ENCODE measurements at regions not wholly inside any gene's neighbourhood (a gene's known extent, or its start where the extent isn't known, plus 50 kb on each side); places are given as distances from the start of the nearest gene placed in this dataset.

DNA sequence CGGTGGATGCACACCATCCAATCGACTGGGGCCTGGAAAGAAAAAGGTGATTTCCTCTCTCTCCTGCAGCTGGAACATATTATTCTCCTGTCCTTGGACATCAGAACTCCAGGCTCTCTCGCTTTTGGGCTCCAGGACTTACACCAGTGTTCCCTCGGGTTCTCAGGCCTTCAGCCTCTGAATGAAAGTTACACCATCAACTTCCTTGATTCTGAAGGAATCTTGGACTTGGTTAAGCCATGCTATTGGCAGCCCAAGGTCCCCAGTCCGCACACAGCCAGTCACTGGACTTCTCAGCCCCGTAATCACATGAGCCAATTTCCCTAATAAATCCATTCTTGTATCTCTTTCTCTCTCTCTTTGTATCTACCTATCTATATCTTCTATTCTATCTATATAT lies 418.9 kb downstream of the IRS1 start:
- no peak for DNase-seq (ENCODE audit: low spot score)
- no peaks in the 10 kb centered on the region for H3K36me3 Mint-ChIP-seq (ENCODE audit: low read depth)
- no peak overlapping the region for H3K4me3 Mint-ChIP-seq
- H3K27me3 Mint-ChIP-seq (ENCODE audit: low read depth): peaks cover 2% of the 10 kb centered on the region
- H3K27ac Mint-ChIP-seq: no peak overlapping the region
- H3K4me1 Mint-ChIP-seq (ENCODE audit: low read depth): no peaks in the 10 kb centered on the region
- no peaks in the 10 kb centered on the region for H3K9me3 Mint-ChIP-seq

DNA sequence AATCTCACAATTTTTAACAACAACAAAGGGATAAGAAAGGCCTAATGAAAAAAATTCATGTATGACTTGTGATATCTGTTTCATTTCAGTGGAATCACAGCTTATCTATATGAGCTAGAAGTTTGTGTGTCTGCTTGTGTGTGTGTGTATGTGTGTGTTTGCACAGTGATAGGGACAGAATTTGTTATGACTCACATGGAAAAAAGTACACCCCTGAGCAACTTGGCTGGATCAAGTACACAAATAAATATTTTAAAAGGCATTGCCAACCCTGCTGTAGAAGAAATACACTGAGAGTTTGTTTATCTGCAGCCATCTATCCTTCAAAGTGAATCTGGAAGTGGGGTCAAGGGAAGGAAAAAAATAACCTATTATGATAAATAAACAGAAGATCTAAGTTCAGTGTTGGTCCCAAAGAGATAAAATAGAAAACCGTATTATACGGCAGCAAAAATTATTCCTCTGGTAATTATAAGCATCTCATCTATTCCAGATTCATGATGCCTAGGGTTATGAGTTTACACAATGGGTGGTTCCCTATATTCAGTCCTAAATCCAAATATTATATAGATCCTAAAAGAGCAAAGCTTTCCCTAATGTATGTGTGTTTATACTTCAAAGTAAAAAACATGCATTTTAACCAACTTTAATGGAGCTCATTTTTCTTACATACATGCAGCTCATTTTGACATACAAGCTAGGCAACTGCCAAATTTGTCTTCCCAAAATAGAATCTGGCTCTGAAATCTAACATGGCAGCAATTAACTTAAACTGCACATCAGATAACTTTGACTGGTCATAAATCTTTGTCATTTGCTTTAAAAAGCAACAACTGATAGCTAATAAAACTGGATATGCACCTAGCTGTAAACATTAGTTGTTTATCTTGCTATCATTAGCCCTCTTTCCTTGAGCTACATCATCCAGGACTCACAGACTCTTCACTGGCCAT lies 420.6 kb downstream of the IRS1 start:
- no peak for DNase-seq (ENCODE audit: low spot score)
- no peak overlapping the region for H3K27ac Mint-ChIP-seq
- no peaks in the 10 kb centered on the region for H3K4me1 Mint-ChIP-seq (ENCODE audit: low read depth)
- H3K36me3 Mint-ChIP-seq (ENCODE audit: low read depth): no peaks in the 10 kb centered on the region
- H3K9me3 Mint-ChIP-seq: no peaks in the 10 kb centered on the region
- H3K4me3 Mint-ChIP-seq: no peak overlapping the region
- no peaks in the 10 kb centered on the region for H3K27me3 Mint-ChIP-seq (ENCODE audit: low read depth)

DNA sequence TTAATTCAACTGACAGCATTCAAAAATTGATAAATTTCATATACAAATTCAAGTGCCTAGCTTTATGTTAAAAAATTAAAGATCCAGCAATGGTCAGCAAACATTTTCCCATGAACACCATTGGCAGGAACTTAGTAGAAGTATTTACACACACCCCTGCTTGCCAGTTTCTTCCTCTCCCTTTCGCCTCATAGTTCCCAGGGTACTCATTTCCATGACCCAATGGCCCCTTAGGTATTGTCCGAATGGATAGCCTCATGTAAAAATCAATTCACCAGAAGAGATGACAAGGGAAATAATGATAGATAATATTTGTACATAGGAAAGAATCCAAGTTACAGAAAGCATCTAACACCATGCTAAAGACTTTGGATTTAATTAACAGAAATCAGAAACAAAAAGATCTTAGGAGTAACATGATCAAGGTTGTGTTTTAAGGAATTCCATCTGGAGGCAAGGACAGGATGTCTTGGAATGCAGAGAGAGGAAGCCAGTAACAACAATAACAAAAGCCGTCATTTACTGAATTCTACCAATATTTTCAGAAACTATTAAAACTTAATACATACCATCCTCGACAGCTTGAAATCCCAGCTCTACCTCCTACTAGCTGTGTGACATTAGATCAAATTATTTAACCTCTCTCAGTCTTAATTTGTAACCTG lies 423.0 kb downstream of the IRS1 start:
- no peak overlapping the region for H3K27ac Mint-ChIP-seq
- H3K4me3 Mint-ChIP-seq: no peak overlapping the region
- H3K27me3 Mint-ChIP-seq (ENCODE audit: low read depth): no peaks in the 10 kb centered on the region
- no peak for DNase-seq (ENCODE audit: low spot score)
- no peaks in the 10 kb centered on the region for H3K9me3 Mint-ChIP-seq
- no peaks in the 10 kb centered on the region for H3K36me3 Mint-ChIP-seq (ENCODE audit: low read depth)
- H3K4me1 Mint-ChIP-seq (ENCODE audit: low read depth): no peaks in the 10 kb centered on the region

DNA sequence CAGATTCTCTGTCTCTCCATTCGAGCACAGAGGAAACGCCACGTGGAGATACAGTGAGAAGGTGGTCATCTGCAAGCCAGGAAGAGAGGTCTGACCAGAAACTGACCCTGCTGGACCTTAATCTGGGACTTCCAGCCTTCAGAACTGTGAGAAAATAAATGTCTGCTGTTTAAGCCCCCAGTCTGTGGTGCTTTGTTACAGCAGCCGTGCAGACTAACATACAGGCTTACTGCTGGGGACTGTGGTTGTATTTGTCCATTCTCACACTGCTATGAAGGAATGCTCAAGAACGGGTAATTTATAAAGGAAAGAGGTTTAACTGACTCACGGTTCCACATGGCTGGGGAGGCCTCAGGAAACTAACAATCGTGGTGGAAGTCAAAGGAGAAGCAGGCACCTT lies 432.7 kb downstream of the IRS1 start:
- Mint-ChIP-seq H3K4me1 (ENCODE audit: low read depth) (no peaks in the 10 kb centered on the region), H3K36me3 (ENCODE audit: low read depth) (no peaks in the 10 kb centered on the region), H3K9me3 (no peaks in the 10 kb centered on the region), H3K27ac (no peak overlapping the region), H3K4me3 (no peak overlapping the region), H3K27me3 (ENCODE audit: low read depth) (peaks cover 2% of the 10 kb centered on the region)
- DNase-seq (ENCODE audit: low spot score): no peak

DNA sequence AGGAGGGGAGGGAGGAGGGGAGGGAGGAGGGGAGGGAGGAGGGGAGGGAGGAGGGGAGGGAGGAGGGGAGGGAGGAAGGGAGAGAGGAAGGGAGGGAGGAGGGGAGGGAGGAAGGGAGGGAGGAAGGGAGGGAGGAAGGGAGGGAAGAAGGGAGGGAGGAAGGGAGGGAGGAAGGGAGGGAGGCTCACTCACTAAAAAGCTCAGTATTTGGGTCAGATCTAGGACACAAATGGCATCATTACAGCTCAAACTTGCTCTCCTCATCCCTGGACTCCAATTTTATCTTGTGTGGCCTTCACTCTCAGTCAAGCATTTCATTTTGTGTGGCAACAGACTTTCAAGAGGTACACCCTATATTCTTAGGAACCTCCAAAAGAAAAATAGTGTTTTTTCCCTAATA lies 435.4 kb downstream of the IRS1 start:
- H3K4me1 Mint-ChIP-seq (ENCODE audit: low read depth): no peaks in the 10 kb centered on the region
- H3K27ac Mint-ChIP-seq: no peak overlapping the region
- no peaks in the 10 kb centered on the region for H3K36me3 Mint-ChIP-seq (ENCODE audit: low read depth)
- no peak for DNase-seq (ENCODE audit: low spot score)
- H3K4me3 Mint-ChIP-seq: no peak overlapping the region
- H3K27me3 Mint-ChIP-seq (ENCODE audit: low read depth): peaks cover 2% of the 10 kb centered on the region
- no peaks in the 10 kb centered on the region for H3K9me3 Mint-ChIP-seq

DNA sequence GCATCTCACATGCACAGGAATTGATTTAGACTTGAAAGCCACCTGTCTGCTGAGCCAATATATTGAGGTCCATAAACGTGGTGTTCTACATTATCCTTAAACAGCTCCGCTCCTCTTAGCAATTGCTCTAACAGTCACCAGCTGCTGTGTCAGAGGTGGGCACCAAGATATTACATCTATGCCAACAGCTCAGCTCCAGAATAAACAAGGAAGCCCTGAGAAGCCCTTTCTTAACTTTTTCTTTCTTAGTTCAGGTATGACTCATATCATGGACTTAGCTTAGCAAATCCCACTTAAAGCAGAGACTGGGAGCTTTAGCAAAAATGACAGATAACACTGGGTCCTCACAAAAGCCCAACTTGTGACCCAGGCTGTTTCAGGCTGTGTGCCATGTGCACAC lies 436.6 kb downstream of the IRS1 start:
- H3K4me1 Mint-ChIP-seq (ENCODE audit: low read depth): no peaks in the 10 kb centered on the region
- peaks cover 2% of the 10 kb centered on the region for H3K27me3 Mint-ChIP-seq (ENCODE audit: low read depth)
- no peaks in the 10 kb centered on the region for H3K9me3 Mint-ChIP-seq
- DNase-seq (ENCODE audit: low spot score): no peak
- no peak overlapping the region for H3K4me3 Mint-ChIP-seq
- H3K36me3 Mint-ChIP-seq (ENCODE audit: low read depth): no peaks in the 10 kb centered on the region
- H3K27ac Mint-ChIP-seq: no peak overlapping the region

DNA sequence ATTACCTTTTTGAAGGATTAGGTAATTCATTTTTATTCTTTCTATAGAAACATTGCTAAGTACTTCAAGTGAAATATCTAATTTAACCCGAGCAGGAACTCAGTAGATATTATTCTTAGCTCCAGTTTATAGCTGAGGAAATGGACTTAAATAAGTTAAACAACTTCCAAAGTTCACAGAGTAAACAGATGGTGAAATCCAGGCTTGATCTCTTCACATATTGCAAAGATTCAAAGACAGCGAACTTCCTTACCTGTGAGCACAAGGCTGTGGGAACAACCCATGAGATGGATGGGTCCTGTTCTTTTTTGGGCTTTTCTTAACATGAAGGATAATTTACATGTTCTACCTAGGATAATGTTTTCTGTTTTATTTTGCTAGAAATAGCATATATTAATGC lies 439.0 kb downstream of the IRS1 start:
- Mint-ChIP-seq H3K27me3 (ENCODE audit: low read depth) (peaks cover 2% of the 10 kb centered on the region), H3K9me3 (no peaks in the 10 kb centered on the region), H3K4me3 (no peak overlapping the region), H3K4me1 (ENCODE audit: low read depth) (no peaks in the 10 kb centered on the region), H3K36me3 (ENCODE audit: low read depth) (no peaks in the 10 kb centered on the region), H3K27ac (no peak overlapping the region)
- DNase-seq (ENCODE audit: low spot score): no peak

DNA sequence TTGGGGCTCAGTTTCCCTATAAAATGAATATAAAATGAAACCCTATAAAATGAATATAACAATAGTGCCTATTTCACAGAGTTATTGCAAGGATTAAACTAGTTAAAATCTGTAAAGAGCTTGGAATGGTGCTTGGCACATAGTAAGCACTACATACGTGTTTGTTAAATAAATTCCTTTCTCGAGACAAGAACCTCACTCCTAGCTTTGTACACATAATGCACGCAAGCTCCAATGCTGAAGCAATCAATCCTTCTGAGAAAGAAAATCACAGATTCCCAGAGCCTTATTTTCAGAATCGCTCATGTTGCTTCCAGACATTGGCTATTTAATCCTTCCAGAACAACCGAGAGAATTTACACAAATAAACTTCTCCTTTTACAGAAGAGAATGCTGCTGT lies 440.9 kb downstream of the IRS1 start:
- H3K27ac Mint-ChIP-seq: no peak overlapping the region
- no peak for DNase-seq (ENCODE audit: low spot score)
- no peaks in the 10 kb centered on the region for H3K9me3 Mint-ChIP-seq
- no peaks in the 10 kb centered on the region for H3K36me3 Mint-ChIP-seq (ENCODE audit: low read depth)
- no peaks in the 10 kb centered on the region for H3K4me1 Mint-ChIP-seq (ENCODE audit: low read depth)
- H3K4me3 Mint-ChIP-seq: no peak overlapping the region
- H3K27me3 Mint-ChIP-seq (ENCODE audit: low read depth): no peaks in the 10 kb centered on the region

DNA sequence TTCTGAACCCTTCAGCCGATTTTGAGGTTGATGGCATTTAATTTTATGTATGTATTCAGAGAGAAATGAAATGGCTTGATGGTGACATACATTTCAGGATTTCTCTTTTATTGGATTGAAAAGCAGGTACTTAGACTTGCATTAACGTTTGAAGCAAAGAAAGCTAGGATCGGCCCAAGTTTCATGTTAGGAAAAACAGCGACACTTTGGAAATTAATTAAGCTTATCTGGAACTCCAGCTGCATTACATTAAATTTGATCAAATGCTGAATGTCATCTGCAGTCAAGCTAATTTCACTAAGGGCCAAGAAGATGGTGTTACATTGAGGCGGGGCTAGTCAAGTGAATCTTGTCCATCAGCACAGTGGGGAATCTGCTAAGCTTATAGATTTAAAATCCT lies 441.8 kb downstream of the IRS1 start:
- Mint-ChIP-seq H3K9me3 (no peaks in the 10 kb centered on the region), H3K36me3 (ENCODE audit: low read depth) (no peaks in the 10 kb centered on the region), H3K27ac (no peak overlapping the region), H3K27me3 (ENCODE audit: low read depth) (no peaks in the 10 kb centered on the region), H3K4me3 (no peak overlapping the region), H3K4me1 (ENCODE audit: low read depth) (no peaks in the 10 kb centered on the region)
- no peak for DNase-seq (ENCODE audit: low spot score)

DNA sequence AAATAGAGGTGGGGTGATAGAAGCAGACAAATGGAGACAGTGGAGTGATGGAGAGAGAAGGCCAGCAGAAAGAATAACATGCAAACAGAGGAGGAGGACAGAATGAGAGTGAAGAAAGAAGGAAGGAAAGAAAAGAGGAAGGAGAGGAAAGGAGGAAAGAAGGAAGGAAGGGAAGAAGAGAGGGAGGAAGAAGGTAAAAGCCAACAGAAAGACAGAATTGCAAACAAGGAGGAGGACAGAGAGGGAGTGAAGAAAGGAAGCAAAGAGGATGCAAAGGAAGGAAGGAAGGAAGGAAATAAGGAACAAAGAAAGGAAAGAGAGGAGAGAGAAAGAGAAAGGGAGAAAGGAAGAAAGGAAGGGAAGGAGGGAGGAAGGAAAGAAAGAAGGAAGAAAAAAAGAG lies 444.0 kb downstream of the IRS1 start:
- no peak for DNase-seq (ENCODE audit: low spot score)
- H3K4me1 Mint-ChIP-seq (ENCODE audit: low read depth): no peaks in the 10 kb centered on the region

DNA sequence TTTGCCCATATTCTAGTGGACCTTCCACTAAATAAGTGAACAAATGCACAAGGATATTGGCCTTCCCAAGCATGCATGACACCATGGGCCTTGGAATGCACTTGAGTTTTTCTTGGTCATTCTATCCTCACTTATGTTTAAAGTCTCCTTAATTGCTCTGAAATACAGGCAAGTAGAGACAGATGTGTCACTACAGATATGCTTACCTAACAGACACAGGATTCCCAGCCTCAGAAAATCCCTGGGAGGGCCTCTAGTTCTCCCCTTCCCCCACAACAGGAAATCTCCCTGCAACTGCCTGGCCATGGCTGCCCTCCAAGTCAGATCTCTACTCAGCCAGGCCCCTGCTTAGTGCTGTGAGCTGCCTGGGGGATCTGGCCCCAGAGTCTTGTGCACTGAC lies 445.2 kb downstream of the IRS1 start:
- no peak for DNase-seq (ENCODE audit: low spot score)

More for the DNA sequence above, 444.0 kb downstream of the IRS1 start:
- Mint-ChIP-seq H3K4me3 (no peak overlapping the region), H3K27ac (no peak overlapping the region), H3K36me3 (ENCODE audit: low read depth) (no peaks in the 10 kb centered on the region), H3K27me3 (ENCODE audit: low read depth) (no peaks in the 10 kb centered on the region), H3K9me3 (no peaks in the 10 kb centered on the region)

DNA sequence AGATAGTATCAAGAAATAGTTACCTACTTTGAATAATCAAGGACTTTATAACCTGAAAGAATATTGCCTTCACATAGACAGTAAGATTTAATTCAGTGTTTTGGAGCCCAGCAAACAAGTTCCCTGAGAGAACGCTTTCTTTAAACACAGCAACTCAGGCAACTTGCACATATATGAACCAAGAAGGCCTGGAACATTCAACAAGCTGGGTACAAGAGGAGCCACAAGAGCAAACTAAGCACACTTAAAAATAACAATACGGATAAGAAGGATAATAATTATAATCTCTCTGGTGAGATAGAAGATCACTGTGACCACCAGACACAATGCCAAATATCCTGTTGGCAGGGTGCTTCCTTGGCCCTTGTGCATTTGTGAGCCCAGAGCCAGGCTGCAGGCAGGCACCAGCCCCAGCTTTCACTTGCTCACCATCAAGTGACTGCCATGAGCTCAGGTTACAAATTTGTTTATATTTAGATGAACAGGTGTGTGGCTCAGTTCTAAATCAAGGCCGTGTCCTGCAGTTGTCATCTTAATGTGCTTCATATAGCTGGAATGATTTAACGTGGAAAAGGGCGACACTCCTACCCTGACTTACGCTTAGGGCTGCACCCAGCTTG lies 446.6 kb downstream of the IRS1 start:
- no peaks in the 10 kb centered on the region for H3K4me1 Mint-ChIP-seq (ENCODE audit: low read depth)
- DNase-seq (ENCODE audit: low spot score): no peak
- no peaks in the 10 kb centered on the region for H3K9me3 Mint-ChIP-seq
- H3K27ac Mint-ChIP-seq: no peak overlapping the region
- no peaks in the 10 kb centered on the region for H3K36me3 Mint-ChIP-seq (ENCODE audit: low read depth)
- no peaks in the 10 kb centered on the region for H3K27me3 Mint-ChIP-seq (ENCODE audit: low read depth)
- H3K4me3 Mint-ChIP-seq: no peak overlapping the region

More for the DNA sequence above, 445.2 kb downstream of the IRS1 start:
- H3K36me3 Mint-ChIP-seq (ENCODE audit: low read depth): no peaks in the 10 kb centered on the region
- H3K4me3 Mint-ChIP-seq: no peak overlapping the region
- no peaks in the 10 kb centered on the region for H3K4me1 Mint-ChIP-seq (ENCODE audit: low read depth)
- H3K27ac Mint-ChIP-seq: no peak overlapping the region
- no peaks in the 10 kb centered on the region for H3K9me3 Mint-ChIP-seq
- no peaks in the 10 kb centered on the region for H3K27me3 Mint-ChIP-seq (ENCODE audit: low read depth)

DNA sequence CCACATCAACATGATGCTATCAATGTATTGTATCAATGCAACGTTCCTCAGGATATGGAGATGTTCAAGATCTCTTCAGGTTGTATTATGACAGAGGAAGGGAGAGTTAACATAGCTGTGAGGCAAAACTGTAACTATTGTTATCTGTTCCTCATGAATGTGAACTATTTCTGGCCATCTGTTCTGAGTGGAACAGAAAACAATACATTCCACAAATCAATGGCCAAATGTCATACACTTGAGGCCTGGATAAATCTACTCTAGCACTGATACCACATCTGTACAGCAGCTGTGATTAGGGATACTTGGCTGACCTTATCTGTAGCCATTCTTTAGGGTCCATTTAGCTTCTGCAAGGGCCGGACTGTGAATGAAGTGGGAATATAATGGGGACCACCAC lies 447.9 kb downstream of the IRS1 start:
- H3K36me3 Mint-ChIP-seq (ENCODE audit: low read depth): no peaks in the 10 kb centered on the region
- no peaks in the 10 kb centered on the region for H3K9me3 Mint-ChIP-seq
- DNase-seq (ENCODE audit: low spot score): no peak
- no peak overlapping the region for H3K27ac Mint-ChIP-seq
- H3K4me1 Mint-ChIP-seq (ENCODE audit: low read depth): no peaks in the 10 kb centered on the region
- H3K4me3 Mint-ChIP-seq: no peak overlapping the region
- no peaks in the 10 kb centered on the region for H3K27me3 Mint-ChIP-seq (ENCODE audit: low read depth)

DNA sequence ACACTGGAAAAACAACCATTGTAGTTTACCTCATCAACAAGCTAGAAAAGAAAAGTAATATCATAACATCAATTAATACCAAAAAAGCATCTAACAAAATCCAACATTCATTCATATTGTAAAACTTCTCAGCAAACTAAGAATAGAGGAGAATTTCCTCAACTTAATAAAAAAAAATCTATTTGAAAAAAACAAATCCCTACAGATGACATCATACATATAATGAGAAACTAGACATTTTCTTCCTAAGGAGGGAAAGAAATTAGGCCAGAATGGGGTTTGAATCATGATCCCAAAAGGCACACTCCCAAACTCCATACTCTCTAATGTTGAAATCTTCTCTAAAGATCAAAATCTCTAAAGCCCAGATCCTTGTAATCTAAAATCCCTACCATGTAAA lies 460.0 kb downstream of the IRS1 start:
- no peak for DNase-seq (ENCODE audit: low spot score)
- peaks cover 3% of the 10 kb centered on the region for H3K27me3 Mint-ChIP-seq (ENCODE audit: low read depth)
- H3K4me3 Mint-ChIP-seq: no peak overlapping the region
- H3K27ac Mint-ChIP-seq: no peak overlapping the region
- no peaks in the 10 kb centered on the region for H3K4me1 Mint-ChIP-seq (ENCODE audit: low read depth)
- no peaks in the 10 kb centered on the region for H3K9me3 Mint-ChIP-seq
- H3K36me3 Mint-ChIP-seq (ENCODE audit: low read depth): no peaks in the 10 kb centered on the region

All from T-helper 2 cell treated with Interferon-gamma antibody and Interleukin-4, amounts not matched to agents 5 μg/mL and 100 μg/mL, for 36 hours (primary cell).